Stomach (tissue), 8 donors: ENCODE measurements at regions not wholly inside any gene's neighbourhood (a gene's known extent, or its start where the extent isn't known, plus 50 kb on each side); places are given as distances from the start of the nearest gene placed in this dataset.

Source experiments
- DNase-seq, 2 donors: peaks; one replicate each; pipeline versions ENCODE4 v3.0.0 to v3.0.0-alpha.2; 2013 to 2019
- H3K27ac ChIP-seq, 5 donors: fragments of 200-600 bp in 4 of 5; sonication (generic) in 4 of 5; one replicate each; pipeline ENCODE4 v1.5.1; 2013 to 2019; ENCODE audit warnings: mild to moderate bottlenecking in 1 of 5, moderate library complexity in 1 of 5
- H3K27me3 ChIP-seq, 3 donors: fragments of 200-600 bp; sonication (generic); one replicate each; pipeline ENCODE4 v1.5.1; 2017 to 2019; ENCODE audit warnings: mixed run types in 1 of 3
- H3K36me3 ChIP-seq, 4 donors: fragments of 200-600 bp; sonication (generic); 1 replicate in 3 of 4; 2 replicates in 1 of 4; pipeline ENCODE4 v1.5.1; 2016 to 2019
- H3K4me1 ChIP-seq, 4 donors: fragments of 200-600 bp; sonication (generic); one replicate each; pipeline ENCODE4 v1.5.1; 2016 to 2019
- H3K4me3 ChIP-seq, 4 donors: fragments of 200-600 bp; sonication (generic) in 3 of 4; one replicate each; pipeline ENCODE4 v1.5.1; 2016 to 2019; ENCODE audit warnings: mild to moderate bottlenecking in 1 of 4
- H3K9me3 ChIP-seq, 4 donors: fragments of 200-600 bp; sonication (generic); one replicate each; pipeline ENCODE4 v1.5.1; 2016 to 2019
- EP300 ChIP-seq: sonication (generic); formaldehyde crosslinking; IDR thresholded peaks from one replicate; pipeline ENCODE4 v1.6.1; 2017; ENCODE audit warnings: antibody characterized with exemption
- POLR2A ChIP-seq, 4 donors: fragments of 450-650 bp; IDR thresholded peaks; one replicate each; pipeline ENCODE4 v1.6.1; 2016; ENCODE audit warnings: antibody characterized with exemption in 4 of 4, control low read depth in 2 of 4, mild to moderate bottlenecking in 1 of 4, moderate library complexity in 1 of 4
- POLR2AphosphoS5 ChIP-seq, 3 donors: sonication (generic); formaldehyde crosslinking; IDR thresholded peaks; one replicate each; pipeline ENCODE4 v1.6.1; 2016; ENCODE audit warnings: antibody characterized with exemption in 3 of 3
- WGBS, 5 donors: extraction: QIAGEN DNeasy Blood & Tissue Kit in 3 of 5; methylation state at CpG; one replicate each; pipeline versions ENCODE4 v1.1.5 to v1.1.7; 2013 to 2018; 5-methylcytosine and 5-hydroxymethylcytosine counted together
- intact Hi-C: fragments of 100-400 bp; cut with DNase I; formaldehyde crosslinking; loops from one replicate; pipeline ENCODE4 v1.15.1; 2023; ENCODE audit warnings: low total_unique reads
- small RNA-seq, 4 donors: library from RNA; depleted of rRNA; stranded (forward); fragments of <200 nt; gene quantifications; one replicate each; pipeline ENCODE3, GENCODE V24; 2016
- TF ChIP-seq, protein P1 (sequence below), 7 experiments: fragments of 450-650 bp in 4 of 7; fragments of 200-600 bp in 3 of 7; sonication (generic) in 3 of 7; IDR thresholded peaks; one replicate each; pipeline ENCODE4 v1.5.1; 2016 to 2019; ENCODE audit warnings: antibody characterized with exemption in 7 of 7, control low read depth in 2 of 7, mild to moderate bottlenecking in 1 of 7
- donor health status: healthy with polysubstance abuse.
- donor health status: Bipolar disorder and iron deficiency.
- donor health status: healthy.

DNA sequence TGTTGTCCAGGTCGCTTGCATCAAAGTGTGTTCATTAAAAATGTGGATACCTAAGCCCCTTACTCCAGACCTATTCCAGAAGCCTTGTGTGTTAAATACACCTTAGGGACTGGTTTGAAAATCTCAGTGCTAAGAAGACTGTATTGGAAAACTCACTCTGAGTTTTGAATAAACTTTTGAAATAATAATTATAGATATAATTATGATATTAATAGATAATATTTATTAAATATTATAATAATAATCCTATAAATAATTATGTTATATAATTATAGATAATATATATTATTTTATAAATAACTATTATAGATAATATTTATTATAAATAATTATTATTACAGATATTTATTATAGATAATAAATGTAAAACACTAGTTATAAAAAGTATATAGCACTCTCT lies 165.3 kb downstream of the ARRDC3 start:
- no peaks in the 10 kb centered on the region for H3K27me3 ChIP-seq
- H3K27ac ChIP-seq, result no peak overlapping the region
- no peak overlapping the region for H3K4me3 ChIP-seq
- no peaks in the 10 kb centered on the region for H3K9me3 ChIP-seq
- H3K36me3 ChIP-seq, result no peaks in the 10 kb centered on the region
- intact Hi-C loops, result no loop called here
- TF ChIP-seq POLR2AphosphoS5 (IDR thresholded peaks at IDR 0.05) (no peak), EP300 (no peak), POLR2A (IDR thresholded peaks at IDR 0.05) (no peak)
- TF ChIP-seq, protein P1, sequence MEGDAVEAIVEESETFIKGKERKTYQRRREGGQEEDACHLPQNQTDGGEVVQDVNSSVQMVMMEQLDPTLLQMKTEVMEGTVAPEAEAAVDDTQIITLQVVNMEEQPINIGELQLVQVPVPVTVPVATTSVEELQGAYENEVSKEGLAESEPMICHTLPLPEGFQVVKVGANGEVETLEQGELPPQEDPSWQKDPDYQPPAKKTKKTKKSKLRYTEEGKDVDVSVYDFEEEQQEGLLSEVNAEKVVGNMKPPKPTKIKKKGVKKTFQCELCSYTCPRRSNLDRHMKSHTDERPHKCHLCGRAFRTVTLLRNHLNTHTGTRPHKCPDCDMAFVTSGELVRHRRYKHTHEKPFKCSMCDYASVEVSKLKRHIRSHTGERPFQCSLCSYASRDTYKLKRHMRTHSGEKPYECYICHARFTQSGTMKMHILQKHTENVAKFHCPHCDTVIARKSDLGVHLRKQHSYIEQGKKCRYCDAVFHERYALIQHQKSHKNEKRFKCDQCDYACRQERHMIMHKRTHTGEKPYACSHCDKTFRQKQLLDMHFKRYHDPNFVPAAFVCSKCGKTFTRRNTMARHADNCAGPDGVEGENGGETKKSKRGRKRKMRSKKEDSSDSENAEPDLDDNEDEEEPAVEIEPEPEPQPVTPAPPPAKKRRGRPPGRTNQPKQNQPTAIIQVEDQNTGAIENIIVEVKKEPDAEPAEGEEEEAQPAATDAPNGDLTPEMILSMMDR (IDR thresholded peaks at IDR 0.05), result no peak
- H3K4me1 ChIP-seq, result peaks cover 0 to 13% (median 8%) of the 10 kb centered on the region in 4 donors
- DNase-seq, result no peak
- 92 to 100% (median 96%) methylated on average over 1 of the region's 1 CpG for WGBS, 5 donors

DNA sequence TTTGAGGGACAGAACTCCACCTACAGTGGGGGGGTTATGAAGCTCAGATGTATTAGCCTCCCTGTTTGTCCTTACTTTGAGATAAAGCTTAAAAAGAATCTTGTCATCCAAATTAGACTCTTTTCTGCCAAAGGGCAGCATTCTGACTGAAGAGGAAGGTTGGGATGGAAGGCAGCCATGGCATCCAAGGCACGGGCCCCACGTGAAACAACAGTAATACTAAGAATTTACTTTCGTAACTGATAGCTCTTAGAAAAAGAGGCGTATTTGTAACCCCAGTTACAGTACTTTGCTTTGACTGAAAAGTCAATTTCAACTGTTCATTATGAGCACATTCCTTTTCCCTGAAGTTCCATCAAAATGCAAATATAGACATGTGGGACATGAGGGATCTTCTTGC lies 168.5 kb downstream of the ARRDC3 start:
- intact Hi-C loops, result no loop called here
- Histone ChIP-seq H3K36me3 (no peaks in the 10 kb centered on the region), H3K27me3 (no peaks in the 10 kb centered on the region), H3K4me1 (peaks cover 0 to 30% (median 10%) of the 10 kb centered on the region in 4 donors), H3K27ac (no peak overlapping the region), H3K9me3 (no peaks in the 10 kb centered on the region), H3K4me3 (no peak overlapping the region)
- TF ChIP-seq EP300, result no peak
- TF ChIP-seq POLR2AphosphoS5 (IDR thresholded peaks at IDR 0.05), result no peak
- TF ChIP-seq, protein P1 (IDR thresholded peaks at IDR 0.05), result no peak
- TF ChIP-seq POLR2A (IDR thresholded peaks at IDR 0.05), result no peak
- 90 to 94% (median 91%) methylated on average over 4 of the region's 4 CpGs for WGBS, 5 donors
- no peak for DNase-seq

Small RNAs in the stretch of these regions (small RNA-seq; reads per million reads assigned to genes)
- gene RF00017, result 0 reads per million in 4 donors
- gene RNU4-90P, result 0 reads per million in 4 donors
